Lower leg skin (tissue), 3 donors: ENCODE measurements at regions not wholly inside any gene's neighbourhood (a gene's known extent, or its start where the extent isn't known, plus 50 kb on each side); places are given as distances from the start of the nearest gene placed in this dataset.

Experiments used
- CTCF ChIP-seq, 3 donors: fragments of 450-650 bp; IDR thresholded peaks; one replicate each; pipeline ENCODE4 v1.5.1; 2016; ENCODE audit warnings: antibody characterized with exemption in 3 of 3, mild to moderate bottlenecking in 3 of 3, moderate library complexity in 2 of 3
- POLR2A ChIP-seq, 2 donors: fragments of 450-650 bp; IDR thresholded peaks; one replicate each; pipeline ENCODE4 v1.6.1; 2016 to 2017; ENCODE audit warnings: antibody characterized with exemption in 2 of 2, mild to moderate bottlenecking in 1 of 2, moderate library complexity in 1 of 2

- TF ChIP-seq CTCF (IDR thresholded peaks at IDR 0.05), result no peak
- TF ChIP-seq POLR2A (IDR thresholded peaks at IDR 0.05), result no peak
Measured at GRCh38 chr7:120043250-120043649, 229.7 kb upstream of the KCND2 start.
